ENCODE measurements at regions not wholly inside any gene's neighbourhood (a gene's known extent, or its start where the extent isn't known, plus 50 kb on each side); places are given as distances from the start of the nearest gene placed in this dataset.

DNA sequence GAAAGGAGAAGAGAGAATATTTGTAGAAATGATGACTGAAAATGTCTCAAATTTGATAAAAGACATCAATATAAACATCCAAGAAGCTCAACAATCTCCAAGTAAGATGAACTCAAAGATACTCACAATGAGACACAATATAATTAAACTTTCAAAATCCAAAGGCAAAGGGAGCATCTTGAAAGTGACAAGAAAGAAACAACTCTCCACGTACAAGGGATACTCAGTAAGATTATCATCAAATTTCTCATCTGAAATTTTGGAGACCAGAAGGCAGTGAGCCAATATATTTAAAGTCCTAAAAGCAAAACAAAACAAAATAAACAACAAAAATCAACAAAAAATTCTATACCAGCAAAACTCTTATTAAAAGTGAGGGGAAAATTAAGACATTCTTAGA is 428.7 kb downstream of the NFIB start:
- 92% methylated on average over 1 of the region's 1 CpG; no CpG with 5 or more reads in 1 of the 2 experiments for whole genome bisulfite sequencing, 2 experiments (ENCODE audit: insufficient coverage in 1 of 2, insufficient read length in 1 of 2)
- no peak for DNase-seq
- Histone ChIP-seq H3K27me3 (ENCODE audit: control insufficient read depth, insufficient read depth, low read length, poor library complexity, severe bottlenecking) (no peaks in the 10 kb centered on the region), H3K36me3 (ENCODE audit: control insufficient read depth, insufficient read depth, low read length) (no peaks in the 10 kb centered on the region), H3K4me1 (ENCODE audit: control insufficient read depth, insufficient read depth, low read length) (no peaks in the 10 kb centered on the region), H3K9me3 (ENCODE audit: control insufficient read depth, low read length) (peaks cover 21% of the 10 kb centered on the region), H3K9ac (ENCODE audit: extremely low read depth, low read length, poor library complexity, severe bottlenecking) (no peak overlapping the region), H3K27ac (ENCODE audit: low read depth, low read length) (no peak overlapping the region), H3K4me3 (ENCODE audit: low read length) (peak overlapping the region; percentile 13)
- H3K27ac Mint-ChIP-seq = no peak overlapping the region
- no peaks in the 10 kb centered on the region for H3K36me3 Mint-ChIP-seq (ENCODE audit: low read depth)
- peaks cover 23% of the 10 kb centered on the region for H3K9me3 Mint-ChIP-seq
- H3K27me3 Mint-ChIP-seq (ENCODE audit: insufficient read depth) = no peaks in the 10 kb centered on the region
- H3K4me3 Mint-ChIP-seq = no peak overlapping the region
- TF ChIP-seq CTCF (conservative IDR thresholded peaks at IDR 0.05) = no peak
- no peaks in the 10 kb centered on the region for H3K4me1 Mint-ChIP-seq

DNA sequence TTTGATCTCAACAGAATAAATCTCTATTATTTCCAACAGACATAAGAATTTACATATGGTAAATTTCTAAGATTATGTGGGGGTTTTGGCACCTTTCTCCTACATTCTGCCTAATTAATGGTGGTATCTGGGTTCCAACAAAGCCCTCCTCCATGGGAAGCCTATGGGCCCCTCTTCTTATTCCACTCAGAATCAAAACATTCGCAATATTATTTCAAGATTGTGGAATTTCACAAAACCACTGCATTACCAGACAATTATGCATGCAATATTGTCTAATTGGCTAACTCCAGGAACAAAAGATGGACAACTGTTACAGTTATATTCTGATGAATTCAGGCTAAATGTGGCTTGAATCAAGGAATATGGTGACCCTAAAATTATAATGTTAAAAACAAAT is 434.0 kb downstream of the NFIB start:
- H3K9me3 ChIP-seq (ENCODE audit: control insufficient read depth, low read length) = peaks cover 12% of the 10 kb centered on the region
- Mint-ChIP-seq H3K4me3 (no peak overlapping the region), H3K4me1 (peaks cover 2% of the 10 kb centered on the region), H3K27me3 (ENCODE audit: insufficient read depth) (no peaks in the 10 kb centered on the region), H3K27ac (no peak overlapping the region), H3K9me3 (peaks cover 8% of the 10 kb centered on the region), H3K36me3 (ENCODE audit: low read depth) (no peaks in the 10 kb centered on the region)
- DNase-seq = no peak
- no peak overlapping the region for H3K9ac ChIP-seq (ENCODE audit: extremely low read depth, low read length, poor library complexity, severe bottlenecking)
- H3K4me1 ChIP-seq (ENCODE audit: control insufficient read depth, insufficient read depth, low read length) = no peaks in the 10 kb centered on the region
- H3K27ac ChIP-seq (ENCODE audit: low read depth, low read length) = no peak overlapping the region
- H3K4me3 ChIP-seq (ENCODE audit: low read length) = no peak overlapping the region
- TF ChIP-seq CTCF (conservative IDR thresholded peaks at IDR 0.05) = no peak
- no peaks in the 10 kb centered on the region for H3K36me3 ChIP-seq (ENCODE audit: control insufficient read depth, insufficient read depth, low read length)
- 76% methylated on average over 1 of the region's 1 CpG; no CpG with 5 or more reads in 1 of the 2 experiments for WGBS, 2 experiments (ENCODE audit: insufficient coverage in 1 of 2, insufficient read length in 1 of 2)
- no peaks in the 10 kb centered on the region for H3K27me3 ChIP-seq (ENCODE audit: control insufficient read depth, insufficient read depth, low read length, poor library complexity, severe bottlenecking)

- Histone ChIP-seq H3K4me1 (ENCODE audit: control insufficient read depth, insufficient read depth, low read length) (no peaks in the 10 kb centered on the region), H3K9ac (ENCODE audit: extremely low read depth, low read length, poor library complexity, severe bottlenecking) (no peak overlapping the region), H3K27me3 (ENCODE audit: control insufficient read depth, insufficient read depth, low read length, poor library complexity, severe bottlenecking) (no peaks in the 10 kb centered on the region), H3K27ac (ENCODE audit: low read depth, low read length) (no peak overlapping the region), H3K36me3 (ENCODE audit: control insufficient read depth, insufficient read depth, low read length) (no peaks in the 10 kb centered on the region), H3K4me3 (ENCODE audit: low read length) (no peak overlapping the region), H3K9me3 (ENCODE audit: control insufficient read depth, low read length) (peaks cover 3% of the 10 kb centered on the region)
- Mint-ChIP-seq H3K36me3 (ENCODE audit: low read depth) (no peaks in the 10 kb centered on the region), H3K27ac (no peak overlapping the region), H3K27me3 (ENCODE audit: insufficient read depth) (no peaks in the 10 kb centered on the region), H3K4me1 (peaks cover 2% of the 10 kb centered on the region), H3K9me3 (peaks cover 2% of the 10 kb centered on the region), H3K4me3 (no peak overlapping the region)
- TF ChIP-seq CTCF (conservative IDR thresholded peaks at IDR 0.05) = no peak
- 65 to 100% methylated on average over 2 to 3 of the region's 3 CpGs for WGBS, 2 experiments (ENCODE audit: insufficient coverage in 1 of 2, insufficient read length in 1 of 2)
- DNase-seq = no peak
These were observed 434.9 kb downstream of the NFIB start for GRCh38 chr9:13879011-13879410.
